ENCODE measurements at regions not wholly inside any gene's neighbourhood (a gene's known extent, or its start where the extent isn't known, plus 50 kb on each side); places are given as distances from the start of the nearest gene placed in this dataset.

DNA sequence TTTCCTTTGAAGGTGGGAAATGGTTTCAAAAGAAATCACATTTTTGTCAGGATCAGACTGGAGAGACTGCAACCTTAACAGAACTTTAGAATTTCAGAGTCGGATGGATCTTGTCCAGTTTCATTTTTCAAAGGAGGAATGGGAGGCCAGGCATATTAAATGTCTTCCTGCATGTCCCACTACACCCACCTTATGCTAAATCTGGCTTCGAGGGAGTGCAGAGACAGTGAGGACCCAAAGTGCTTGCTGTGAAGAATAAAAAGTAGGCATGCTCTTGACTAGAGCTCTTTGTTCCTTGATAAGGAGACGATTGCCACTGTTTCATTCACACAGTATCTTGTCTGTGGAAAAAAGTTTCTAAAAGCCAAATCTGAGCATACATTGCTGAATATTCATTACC lies 197.6 kb downstream of the SLC4A3 start:
- H3K36me3 ChIP-seq (ENCODE audit: control insufficient read depth in 5 of 5, insufficient read depth in 5 of 5, low read length in 5 of 5) = no peaks in the 10 kb centered on the region
- no peak overlapping the region for H3K4me3 ChIP-seq (ENCODE audit: low read depth in 1 of 5, low read length in 5 of 5)
- peaks cover 0 to 7% (median 3%) of the 10 kb centered on the region in 5 donors for H3K4me1 ChIP-seq (ENCODE audit: control insufficient read depth in 5 of 5, insufficient read depth in 5 of 5, low read length in 5 of 5)
- H3K27me3 ChIP-seq (ENCODE audit: control insufficient read depth in 5 of 5, insufficient read depth in 4 of 5, low read length in 5 of 5) = peaks cover 0 to 3% (median 0%) of the 10 kb centered on the region in 5 donors
- no peaks in the 10 kb centered on the region for H3K9me3 ChIP-seq (ENCODE audit: control insufficient read depth in 5 of 5, low read length in 5 of 5)
- no peak overlapping the region for H3K9ac ChIP-seq (ENCODE audit: low read length in 5 of 5)
- H3K27ac ChIP-seq (ENCODE audit: low read depth, low read length) = no peak overlapping the region

DNA sequence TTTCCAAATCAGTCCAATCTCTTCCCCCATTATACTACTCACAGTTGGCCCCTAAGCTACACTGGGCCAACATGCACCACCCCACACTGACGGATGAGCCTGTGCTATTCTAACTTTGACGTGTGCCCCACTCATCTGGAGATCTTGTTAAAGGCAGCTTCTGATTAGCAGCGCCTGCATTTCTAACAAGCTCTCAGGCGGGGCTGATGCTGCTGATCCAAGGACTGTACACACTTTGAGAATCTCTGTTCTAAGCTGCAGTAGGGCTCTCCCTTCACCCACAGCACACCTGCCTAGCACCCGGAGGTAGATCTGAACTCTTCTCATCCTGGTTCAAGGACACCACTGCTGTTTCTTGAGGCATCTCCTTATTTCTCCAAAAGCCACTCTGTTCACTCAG lies 200.7 kb downstream of the SLC4A3 start:
- Histone ChIP-seq H3K27me3 (ENCODE audit: control insufficient read depth in 5 of 5, insufficient read depth in 4 of 5, low read length in 5 of 5) (peaks cover 0 to 3% (median 0%) of the 10 kb centered on the region in 5 donors), H3K27ac (ENCODE audit: low read depth, low read length) (no peak overlapping the region), H3K9me3 (ENCODE audit: control insufficient read depth in 5 of 5, low read length in 5 of 5) (no peaks in the 10 kb centered on the region), H3K9ac (ENCODE audit: low read length in 5 of 5) (no peak overlapping the region), H3K36me3 (ENCODE audit: control insufficient read depth in 5 of 5, insufficient read depth in 5 of 5, low read length in 5 of 5) (no peaks in the 10 kb centered on the region), H3K4me1 (ENCODE audit: control insufficient read depth in 5 of 5, insufficient read depth in 5 of 5, low read length in 5 of 5) (peaks cover 0 to 7% (median 3%) of the 10 kb centered on the region in 5 donors), H3K4me3 (ENCODE audit: low read depth in 1 of 5, low read length in 5 of 5) (no peak overlapping the region)

DNA sequence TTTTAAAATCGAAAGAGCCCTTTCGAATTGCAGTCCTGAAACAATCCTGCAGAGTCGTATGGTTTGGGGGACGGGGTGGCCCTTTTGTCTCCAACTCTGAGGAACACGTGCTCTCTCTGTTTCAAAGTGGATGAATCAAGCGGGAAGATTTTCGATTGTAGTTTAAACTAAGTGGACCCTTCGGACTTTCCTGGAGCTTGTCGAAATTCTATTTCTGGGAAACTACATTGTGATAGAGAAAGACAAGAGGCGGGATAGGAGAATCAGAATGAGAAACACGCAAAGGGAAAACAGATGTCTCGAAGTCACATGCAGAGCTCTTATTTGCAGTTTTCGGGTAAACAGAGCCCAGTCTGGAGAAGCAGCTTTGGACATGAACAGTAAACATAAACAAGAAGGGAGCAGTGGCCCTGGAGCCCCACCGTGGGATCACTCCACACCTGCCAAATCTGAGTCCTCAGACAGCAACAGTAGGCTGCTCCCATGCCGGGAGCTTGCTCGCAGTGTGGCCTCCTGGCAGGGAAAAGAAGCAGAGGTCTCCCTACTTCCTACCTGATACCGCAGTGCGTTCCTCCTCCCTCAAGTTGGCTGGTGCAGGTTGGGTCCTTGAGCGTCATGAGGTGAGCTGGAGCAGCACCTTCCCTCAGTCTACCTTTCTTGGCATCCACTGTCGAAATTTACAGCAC lies 202.4 kb downstream of the SLC4A3 start:
- no peaks in the 10 kb centered on the region for H3K9me3 ChIP-seq (ENCODE audit: control insufficient read depth in 5 of 5, low read length in 5 of 5)
- no peak overlapping the region for H3K27ac ChIP-seq (ENCODE audit: low read depth, low read length)
- peaks cover 0 to 3% (median 0%) of the 10 kb centered on the region in 5 donors for H3K4me1 ChIP-seq (ENCODE audit: control insufficient read depth in 5 of 5, insufficient read depth in 5 of 5, low read length in 5 of 5)
- H3K27me3 ChIP-seq (ENCODE audit: control insufficient read depth in 5 of 5, insufficient read depth in 4 of 5, low read length in 5 of 5) = peaks cover 0 to 3% (median 0%) of the 10 kb centered on the region in 5 donors
- no peaks in the 10 kb centered on the region for H3K36me3 ChIP-seq (ENCODE audit: control insufficient read depth in 5 of 5, insufficient read depth in 5 of 5, low read length in 5 of 5)
- H3K9ac ChIP-seq (ENCODE audit: low read length in 5 of 5) = no peak overlapping the region
- H3K4me3 ChIP-seq (ENCODE audit: low read depth in 1 of 5, low read length in 5 of 5) = no peak overlapping the region

DNA sequence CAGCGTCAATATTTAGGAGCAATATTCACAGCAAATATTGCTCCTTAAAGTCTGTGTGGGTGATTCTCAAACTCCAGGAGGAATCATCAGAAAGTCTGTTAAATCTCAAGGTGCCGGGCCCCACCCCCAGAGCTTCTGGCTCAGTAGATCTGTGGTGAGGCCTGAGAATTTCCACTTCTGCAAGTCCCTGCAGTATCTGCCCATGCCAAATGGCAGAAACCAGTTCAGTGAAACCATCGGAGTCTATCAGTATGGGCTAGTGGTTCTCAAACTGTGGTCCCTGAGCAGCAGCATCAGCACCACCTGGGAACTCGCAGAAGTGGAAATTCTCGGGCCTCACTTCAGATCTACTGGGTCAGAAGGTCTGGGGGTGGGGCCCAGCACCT lies 202.9 kb downstream of the SLC4A3 start:
- Histone ChIP-seq H3K9me3 (ENCODE audit: control insufficient read depth in 5 of 5, low read length in 5 of 5) (no peaks in the 10 kb centered on the region), H3K36me3 (ENCODE audit: control insufficient read depth in 5 of 5, insufficient read depth in 5 of 5, low read length in 5 of 5) (no peaks in the 10 kb centered on the region), H3K27me3 (ENCODE audit: control insufficient read depth in 5 of 5, insufficient read depth in 4 of 5, low read length in 5 of 5) (peaks cover 0 to 3% (median 0%) of the 10 kb centered on the region in 5 donors), H3K27ac (ENCODE audit: low read depth, low read length) (no peak overlapping the region), H3K9ac (ENCODE audit: low read length in 5 of 5) (no peak overlapping the region), H3K4me3 (ENCODE audit: low read depth in 1 of 5, low read length in 5 of 5) (no peak overlapping the region), H3K4me1 (ENCODE audit: control insufficient read depth in 5 of 5, insufficient read depth in 5 of 5, low read length in 5 of 5) (peaks cover 0 to 3% (median 0%) of the 10 kb centered on the region in 5 donors)

DNA sequence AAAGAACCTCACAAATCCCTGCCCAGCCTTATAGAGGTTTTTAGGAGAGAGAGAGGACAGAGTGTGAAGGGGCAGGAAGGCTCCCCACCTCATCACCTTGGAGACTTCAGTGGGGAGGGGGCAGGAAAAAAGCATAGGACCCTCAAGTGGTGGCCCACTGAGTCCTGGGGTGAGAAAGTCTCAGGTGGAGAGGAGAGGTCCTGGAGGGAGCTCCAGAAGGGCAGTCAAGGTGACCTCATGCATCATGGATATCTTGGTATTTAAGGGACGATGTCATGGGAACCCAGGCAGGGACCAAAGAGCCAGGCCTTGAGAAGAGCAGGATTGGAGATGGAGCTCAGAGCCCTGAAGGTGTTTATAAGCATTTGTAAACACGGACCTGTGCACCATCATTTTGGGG lies 204.5 kb downstream of the SLC4A3 start:
- H3K9me3 ChIP-seq (ENCODE audit: control insufficient read depth in 5 of 5, low read length in 5 of 5) = no peaks in the 10 kb centered on the region
- H3K4me1 ChIP-seq (ENCODE audit: control insufficient read depth in 5 of 5, insufficient read depth in 5 of 5, low read length in 5 of 5) = peaks cover 0 to 3% (median 0%) of the 10 kb centered on the region in 5 donors
- H3K36me3 ChIP-seq (ENCODE audit: control insufficient read depth in 5 of 5, insufficient read depth in 5 of 5, low read length in 5 of 5) = no peaks in the 10 kb centered on the region
- H3K4me3 ChIP-seq (ENCODE audit: low read depth in 1 of 5, low read length in 5 of 5) = no peak overlapping the region
- H3K27ac ChIP-seq (ENCODE audit: low read depth, low read length) = no peak overlapping the region
- no peak overlapping the region for H3K9ac ChIP-seq (ENCODE audit: low read length in 5 of 5)
- peaks cover 0 to 3% (median 0%) of the 10 kb centered on the region in 5 donors for H3K27me3 ChIP-seq (ENCODE audit: control insufficient read depth in 5 of 5, insufficient read depth in 4 of 5, low read length in 5 of 5)

DNA sequence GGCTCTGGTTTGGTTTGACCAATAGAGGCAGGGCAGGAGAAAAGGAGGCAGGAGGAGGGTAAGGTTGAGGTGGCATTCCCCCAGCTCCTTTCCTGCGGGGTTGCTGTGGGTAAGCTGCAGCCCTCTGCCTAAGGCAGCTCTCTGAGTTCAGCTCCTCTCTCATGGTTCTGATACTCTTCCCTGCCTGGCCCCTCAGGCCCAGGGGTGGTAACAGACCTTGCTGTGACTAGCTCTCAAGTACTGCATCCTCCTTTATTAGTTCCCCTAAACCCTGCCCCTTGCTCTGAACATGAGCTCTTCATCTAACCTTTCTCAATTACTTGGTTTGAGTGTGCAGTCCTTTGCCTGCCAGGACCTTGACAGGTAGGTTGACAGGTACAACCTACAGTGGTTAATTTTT lies 205.5 kb downstream of the SLC4A3 start:
- Histone ChIP-seq H3K4me1 (ENCODE audit: control insufficient read depth in 5 of 5, insufficient read depth in 5 of 5, low read length in 5 of 5) (peaks cover 0 to 3% (median 0%) of the 10 kb centered on the region in 5 donors), H3K9me3 (ENCODE audit: control insufficient read depth in 5 of 5, low read length in 5 of 5) (no peaks in the 10 kb centered on the region), H3K9ac (ENCODE audit: low read length in 5 of 5) (no peak overlapping the region), H3K27me3 (ENCODE audit: control insufficient read depth in 5 of 5, insufficient read depth in 4 of 5, low read length in 5 of 5) (peaks cover 0 to 3% (median 0%) of the 10 kb centered on the region in 5 donors), H3K4me3 (ENCODE audit: low read depth in 1 of 5, low read length in 5 of 5) (no peak overlapping the region), H3K36me3 (ENCODE audit: control insufficient read depth in 5 of 5, insufficient read depth in 5 of 5, low read length in 5 of 5) (no peaks in the 10 kb centered on the region), H3K27ac (ENCODE audit: low read depth, low read length) (no peak overlapping the region)

DNA sequence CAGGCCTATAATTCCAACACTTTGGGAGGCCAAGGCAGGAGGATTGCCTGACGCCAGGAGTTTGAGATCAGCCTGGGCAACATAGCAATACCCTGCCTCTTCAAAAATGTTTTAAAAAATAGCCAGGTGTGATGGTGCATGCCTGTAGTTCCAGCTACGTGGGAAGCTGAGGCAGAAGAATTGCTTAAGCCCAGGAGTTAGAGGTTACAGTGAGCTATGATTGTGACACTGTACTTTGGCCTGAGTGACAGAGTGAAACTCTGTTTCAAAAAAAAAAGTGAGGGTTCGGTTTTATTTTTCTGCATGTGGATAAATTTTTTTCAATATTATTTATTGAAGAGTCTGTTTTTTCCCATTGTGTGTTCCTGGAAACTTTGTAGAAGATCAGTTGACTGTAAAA lies 208.1 kb downstream of the SLC4A3 start:
- Histone ChIP-seq H3K4me1 (ENCODE audit: control insufficient read depth in 5 of 5, insufficient read depth in 5 of 5, low read length in 5 of 5) (no peaks in the 10 kb centered on the region), H3K36me3 (ENCODE audit: control insufficient read depth in 5 of 5, insufficient read depth in 5 of 5, low read length in 5 of 5) (no peaks in the 10 kb centered on the region), H3K9ac (ENCODE audit: low read length in 5 of 5) (no peak overlapping the region), H3K9me3 (ENCODE audit: control insufficient read depth in 5 of 5, low read length in 5 of 5) (no peaks in the 10 kb centered on the region), H3K27me3 (ENCODE audit: control insufficient read depth in 5 of 5, insufficient read depth in 4 of 5, low read length in 5 of 5) (peaks cover 0 to 3% (median 0%) of the 10 kb centered on the region in 5 donors), H3K27ac (ENCODE audit: low read depth, low read length) (no peak overlapping the region), H3K4me3 (ENCODE audit: low read depth in 1 of 5, low read length in 5 of 5) (no peak overlapping the region)

DNA sequence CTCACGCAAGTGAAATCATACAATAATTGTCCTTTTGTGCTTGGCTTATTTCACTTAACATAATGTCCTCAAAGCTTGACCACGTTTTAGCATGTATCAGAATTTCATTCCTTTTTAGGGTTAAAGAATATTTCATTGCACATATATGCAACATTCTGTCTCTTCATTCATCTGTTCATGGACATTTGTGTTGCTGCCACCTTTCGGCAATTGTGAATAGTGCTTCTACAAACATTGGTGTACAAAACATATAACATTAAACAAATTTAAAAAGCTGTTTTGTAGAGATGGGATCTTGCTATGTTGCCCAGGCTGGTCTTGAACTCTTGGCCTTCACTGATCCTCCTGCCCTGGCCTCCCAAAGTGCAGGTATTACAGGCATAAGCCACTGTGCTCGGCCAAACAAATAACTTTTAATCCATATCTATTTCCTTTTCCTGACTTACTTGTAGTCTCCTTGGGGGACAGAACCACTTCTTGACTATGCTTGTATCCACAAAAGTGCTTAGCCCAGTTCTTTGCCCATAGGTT lies 209.3 kb downstream of the SLC4A3 start:
- H3K4me1 ChIP-seq (ENCODE audit: control insufficient read depth in 5 of 5, insufficient read depth in 5 of 5, low read length in 5 of 5) = no peaks in the 10 kb centered on the region
- H3K27ac ChIP-seq (ENCODE audit: low read depth, low read length) = no peak overlapping the region
- no peak overlapping the region for H3K9ac ChIP-seq (ENCODE audit: low read length in 5 of 5)
- no peaks in the 10 kb centered on the region for H3K9me3 ChIP-seq (ENCODE audit: control insufficient read depth in 5 of 5, low read length in 5 of 5)
- H3K36me3 ChIP-seq (ENCODE audit: control insufficient read depth in 5 of 5, insufficient read depth in 5 of 5, low read length in 5 of 5) = no peaks in the 10 kb centered on the region
- H3K4me3 ChIP-seq (ENCODE audit: low read depth in 1 of 5, low read length in 5 of 5) = no peak overlapping the region
- H3K27me3 ChIP-seq (ENCODE audit: control insufficient read depth in 5 of 5, insufficient read depth in 4 of 5, low read length in 5 of 5) = peaks cover 0 to 3% (median 0%) of the 10 kb centered on the region in 5 donors

DNA sequence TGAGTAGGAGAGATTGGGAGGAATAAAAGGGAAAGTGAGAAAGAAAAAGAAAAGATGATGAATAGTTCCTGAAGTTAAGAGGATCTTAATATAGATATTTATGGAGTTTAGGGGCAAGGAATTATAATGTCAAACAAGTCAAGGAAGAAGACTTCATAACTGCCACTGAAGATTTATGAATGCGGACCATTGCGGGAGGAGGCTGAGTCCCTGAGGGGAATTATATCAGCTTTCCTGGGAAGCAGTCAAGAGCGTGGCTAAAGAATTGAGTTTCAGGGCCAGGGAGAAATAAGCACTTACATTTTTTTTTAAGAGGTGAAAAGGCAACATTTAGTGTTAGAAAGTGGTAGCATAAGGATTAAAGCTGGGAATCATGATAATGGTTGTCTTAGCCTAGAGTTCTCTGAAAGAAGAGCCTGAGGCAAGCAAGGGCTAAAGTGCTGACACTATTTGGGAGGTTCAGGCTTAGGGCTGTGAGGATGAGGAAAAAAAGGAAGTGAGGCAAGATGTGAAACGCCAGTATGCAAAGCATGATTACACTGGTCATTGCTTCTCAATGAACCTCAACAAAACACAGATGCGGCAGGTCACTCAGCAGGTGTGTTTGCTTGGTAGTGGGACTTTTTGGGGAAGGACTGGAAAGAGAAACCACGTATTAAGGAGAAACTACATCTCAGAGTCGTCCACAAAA lies 217.1 kb downstream of the SLC4A3 start:
- Histone ChIP-seq H3K27ac (ENCODE audit: low read depth, low read length) (no peak overlapping the region), H3K27me3 (ENCODE audit: control insufficient read depth in 5 of 5, insufficient read depth in 4 of 5, low read length in 5 of 5) (no peaks in the 10 kb centered on the region), H3K9ac (ENCODE audit: low read length in 5 of 5) (no peak overlapping the region), H3K36me3 (ENCODE audit: control insufficient read depth in 5 of 5, insufficient read depth in 5 of 5, low read length in 5 of 5) (no peaks in the 10 kb centered on the region), H3K9me3 (ENCODE audit: control insufficient read depth in 5 of 5, low read length in 5 of 5) (no peaks in the 10 kb centered on the region), H3K4me3 (ENCODE audit: low read depth in 1 of 5, low read length in 5 of 5) (no peak overlapping the region), H3K4me1 (ENCODE audit: control insufficient read depth in 5 of 5, insufficient read depth in 5 of 5, low read length in 5 of 5) (peaks cover 0 to 8% (median 5%) of the 10 kb centered on the region in 5 donors)

DNA sequence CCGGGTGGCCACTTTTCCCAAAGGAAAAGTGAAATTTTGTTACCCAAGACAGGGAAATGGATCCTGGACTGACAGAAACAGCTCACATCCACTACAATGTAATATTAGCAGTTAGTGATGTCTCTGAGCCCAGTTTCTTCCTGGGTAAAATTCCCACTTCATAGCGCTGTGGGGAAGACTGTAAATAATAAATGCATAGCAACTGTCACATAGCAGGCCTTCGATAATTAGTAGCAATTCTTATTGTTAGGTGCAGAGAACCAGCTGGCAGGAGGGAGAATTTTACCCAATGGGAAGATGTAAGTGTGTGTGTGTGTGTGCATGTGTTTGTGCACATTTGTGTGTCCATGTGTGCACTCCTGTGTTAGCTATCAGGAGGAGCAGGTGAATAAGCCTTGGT lies 221.5 kb downstream of the SLC4A3 start:
- Histone ChIP-seq H3K9me3 (ENCODE audit: control insufficient read depth in 5 of 5, low read length in 5 of 5) (no peaks in the 10 kb centered on the region), H3K36me3 (ENCODE audit: control insufficient read depth in 5 of 5, insufficient read depth in 5 of 5, low read length in 5 of 5) (no peaks in the 10 kb centered on the region), H3K27me3 (ENCODE audit: control insufficient read depth in 5 of 5, insufficient read depth in 4 of 5, low read length in 5 of 5) (peaks cover 0 to 4% (median 2%) of the 10 kb centered on the region in 5 donors), H3K27ac (ENCODE audit: low read depth, low read length) (no peak overlapping the region), H3K9ac (ENCODE audit: low read length in 5 of 5) (no peak overlapping the region), H3K4me1 (ENCODE audit: control insufficient read depth in 5 of 5, insufficient read depth in 5 of 5, low read length in 5 of 5) (peaks cover 0 to 17% (median 13%) of the 10 kb centered on the region in 5 donors), H3K4me3 (ENCODE audit: low read depth in 1 of 5, low read length in 5 of 5) (no peak overlapping the region)

Measured in subcutaneous abdominal adipose tissue (tissue), 5 donors.